ENCODE measurements at regions not wholly inside any gene's neighbourhood (a gene's known extent, or its start where the extent isn't known, plus 50 kb on each side); places are given as distances from the start of the nearest gene placed in this dataset.

- H3K9me3 ChIP-seq (ENCODE audit: control insufficient read depth, low read length) = no peaks in the 10 kb centered on the region
- no peak overlapping the region for H3K9ac ChIP-seq
- H3K27ac ChIP-seq = no peak overlapping the region
- no peaks in the 10 kb centered on the region for H3K27me3 ChIP-seq (ENCODE audit: control insufficient read depth, insufficient read depth, low read length)
- no peak for TF ChIP-seq CTCF (IDR thresholded peaks at IDR 0.05)
- no peaks in the 10 kb centered on the region for H3K79me2 ChIP-seq
- no peak overlapping the region for H3K4me3 ChIP-seq (ENCODE audit: low read depth, low read length)
- no peaks in the 10 kb centered on the region for H3K4me1 ChIP-seq
- H3K4me2 ChIP-seq (ENCODE audit: low read length) = no peak overlapping the region
- H3K36me3 ChIP-seq (ENCODE audit: control insufficient read depth, insufficient read depth, low read length) = no peaks in the 10 kb centered on the region
- no peak overlapping the region for H2AFZ ChIP-seq
Measured at GRCh38 chr22:34102633-34103032, 182.4 kb upstream of the LARGE1 start.

GRCh38 chr22:34105461-34106062 is 185.3 kb upstream of the LARGE1 start:
- H3K79me2 ChIP-seq = no peaks in the 10 kb centered on the region
- no peaks in the 10 kb centered on the region for H3K36me3 ChIP-seq (ENCODE audit: control insufficient read depth, insufficient read depth, low read length)
- no peak overlapping the region for H3K4me3 ChIP-seq (ENCODE audit: low read depth, low read length)
- no peak overlapping the region for H3K9ac ChIP-seq
- H3K4me2 ChIP-seq (ENCODE audit: low read length) = no peak overlapping the region
- H3K27ac ChIP-seq = no peak overlapping the region
- peak; percentile 25 for TF ChIP-seq CTCF (IDR thresholded peaks at IDR 0.05)
- no peaks in the 10 kb centered on the region for H3K9me3 ChIP-seq (ENCODE audit: control insufficient read depth, low read length)
- H2AFZ ChIP-seq = no peak overlapping the region
- H3K4me1 ChIP-seq = no peaks in the 10 kb centered on the region
- H3K27me3 ChIP-seq (ENCODE audit: control insufficient read depth, insufficient read depth, low read length) = no peaks in the 10 kb centered on the region

- H2AFZ ChIP-seq = no peak overlapping the region
- no peaks in the 10 kb centered on the region for H3K4me1 ChIP-seq
- no peak for TF ChIP-seq CTCF (IDR thresholded peaks at IDR 0.05)
- no peak overlapping the region for H3K4me3 ChIP-seq (ENCODE audit: low read depth, low read length)
- no peaks in the 10 kb centered on the region for H3K36me3 ChIP-seq (ENCODE audit: control insufficient read depth, insufficient read depth, low read length)
- H3K9ac ChIP-seq = no peak overlapping the region
- H3K27me3 ChIP-seq (ENCODE audit: control insufficient read depth, insufficient read depth, low read length) = no peaks in the 10 kb centered on the region
- no peak overlapping the region for H3K27ac ChIP-seq
- H3K9me3 ChIP-seq (ENCODE audit: control insufficient read depth, low read length) = no peaks in the 10 kb centered on the region
- no peaks in the 10 kb centered on the region for H3K79me2 ChIP-seq
- H3K4me2 ChIP-seq (ENCODE audit: low read length) = no peak overlapping the region
Measured at GRCh38 chr22:34108168-34108567, 187.9 kb upstream of the LARGE1 start.

- H3K9me3 ChIP-seq (ENCODE audit: control insufficient read depth, low read length) = no peaks in the 10 kb centered on the region
- H3K9ac ChIP-seq = no peak overlapping the region
- peak; percentile 52 for TF ChIP-seq CTCF (IDR thresholded peaks at IDR 0.05)
- no peak overlapping the region for H2AFZ ChIP-seq
- no peak overlapping the region for H3K4me3 ChIP-seq (ENCODE audit: low read depth, low read length)
- H3K27ac ChIP-seq = no peak overlapping the region
- no peaks in the 10 kb centered on the region for H3K79me2 ChIP-seq
- no peak overlapping the region for H3K4me2 ChIP-seq (ENCODE audit: low read length)
- no peaks in the 10 kb centered on the region for H3K36me3 ChIP-seq (ENCODE audit: control insufficient read depth, insufficient read depth, low read length)
- H3K4me1 ChIP-seq = no peaks in the 10 kb centered on the region
- H3K27me3 ChIP-seq (ENCODE audit: control insufficient read depth, insufficient read depth, low read length) = no peaks in the 10 kb centered on the region
Measured at GRCh38 chr22:34111210-34111824, 191.0 kb upstream of the LARGE1 start.

DNA sequence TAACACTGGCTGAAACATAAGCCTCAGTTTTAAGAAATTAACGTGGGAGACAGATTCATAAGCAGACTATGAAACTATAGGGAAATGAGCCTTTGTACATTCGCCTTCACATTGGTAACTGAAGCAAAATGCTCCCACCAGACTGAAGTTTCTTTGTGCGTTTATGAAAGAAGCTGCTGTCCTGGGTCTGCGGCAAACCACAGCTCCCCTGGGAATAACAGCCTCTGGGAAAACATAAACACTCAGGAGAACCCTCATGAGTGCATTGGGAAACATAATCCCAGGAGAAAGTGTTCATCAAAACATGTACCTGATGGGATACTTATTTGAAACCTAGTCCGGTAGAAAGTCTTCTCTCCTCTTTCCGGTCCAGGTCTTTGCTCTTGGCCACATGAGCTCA is 193.1 kb upstream of the LARGE1 start:
- Histone ChIP-seq H3K4me2 (ENCODE audit: low read length) (no peak overlapping the region), H3K4me3 (ENCODE audit: low read depth, low read length) (no peak overlapping the region), H3K9ac (no peak overlapping the region), H2AFZ (no peak overlapping the region), H3K9me3 (ENCODE audit: control insufficient read depth, low read length) (no peaks in the 10 kb centered on the region), H3K36me3 (ENCODE audit: control insufficient read depth, insufficient read depth, low read length) (no peaks in the 10 kb centered on the region), H3K27me3 (ENCODE audit: control insufficient read depth, insufficient read depth, low read length) (no peaks in the 10 kb centered on the region), H3K79me2 (no peaks in the 10 kb centered on the region), H3K4me1 (no peaks in the 10 kb centered on the region), H3K27ac (no peak overlapping the region)
- TF ChIP-seq CTCF (IDR thresholded peaks at IDR 0.05) = no peak
